GM21528 (cell line): ENCODE measurements at regions not wholly inside any gene's neighbourhood (a gene's known extent, or its start where the extent isn't known, plus 50 kb on each side); places are given as distances from the start of the nearest gene placed in this dataset.

Experiments used
- ATAC-seq: cut with Tn5 transposase; IDR thresholded peaks from one replicate; pipeline ENCODE4 v1.9.1; 2021; ENCODE audit warnings: mild to moderate bottlenecking, moderate library complexity; ENCODE audit not compliant: unreplicated experiment, low FRiP score

- no peak for ATAC-seq
These were observed 96.6 kb upstream of the RUNX1 start for GRCh38 chr21:35145626-35146233.

- ATAC-seq = no peak
These were observed 95.9 kb upstream of the RUNX1 start for GRCh38 chr21:35144978-35145377.

GRCh38 chr21:35142036-35142815, 93.1 kb upstream of the RUNX1 start:
- no peak for ATAC-seq

GRCh38 chr21:35139382-35139715, 90.2 kb upstream of the RUNX1 start:
- no peak for ATAC-seq

GRCh38 chr21:35138665-35139381, 89.7 kb upstream of the RUNX1 start:
- ATAC-seq = no peak

- no peak for ATAC-seq
These were observed 87.6 kb upstream of the RUNX1 start for GRCh38 chr21:35136586-35137219.

GRCh38 chr21:35136106-35136505, 87.0 kb upstream of the RUNX1 start:
- no peak for ATAC-seq

GRCh38 chr21:35135481-35135880, 86.4 kb upstream of the RUNX1 start:
- ATAC-seq = no peak

- no peak for ATAC-seq
These were observed 85.2 kb upstream of the RUNX1 start for GRCh38 chr21:35134309-35134708.

- ATAC-seq = no peak
These were observed 79.4 kb upstream of the RUNX1 start for GRCh38 chr21:35128536-35128935.

GRCh38 chr21:35127851-35128250, 78.7 kb upstream of the RUNX1 start:
- ATAC-seq = no peak

- no peak for ATAC-seq
These were observed 77.9 kb upstream of the RUNX1 start for GRCh38 chr21:35127026-35127425.

GRCh38 chr21:35120631-35121180, 71.6 kb upstream of the RUNX1 start:
- no peak for ATAC-seq

GRCh38 chr21:35119501-35120047, 70.5 kb upstream of the RUNX1 start:
- no peak for ATAC-seq

GRCh38 chr21:35116777-35117176, 67.7 kb upstream of the RUNX1 start:
- ATAC-seq = no peak

GRCh38 chr21:35113064-35113463, 64.0 kb upstream of the RUNX1 start:
- no peak for ATAC-seq

- ATAC-seq = no peak
These were observed 62.3 kb upstream of the RUNX1 start for GRCh38 chr21:35111321-35111930.

GRCh38 chr21:35108887-35109286, 59.8 kb upstream of the RUNX1 start:
- no peak for ATAC-seq

GRCh38 chr21:35107520-35107919, 58.4 kb upstream of the RUNX1 start:
- no peak for ATAC-seq

- no peak for ATAC-seq
These were observed 57.2 kb upstream of the RUNX1 start for GRCh38 chr21:35106246-35106835.
